HCT116 (cell line): ENCODE measurements at regions not wholly inside any gene's neighbourhood (a gene's known extent, or its start where the extent isn't known, plus 50 kb on each side); places are given as distances from the start of the nearest gene placed in this dataset.

ENCODE experiments used
- CTCF ChIP-seq, 3 experiments: fragments of 200-600 bp in 1 of 3; sonication (generic) in 1 of 3; IDR thresholded peaks in 2 of 3; conservative IDR thresholded peaks in 1 of 3; 2 replicates each; pipeline ENCODE4 v1.5.1; 2012 to 2017; ENCODE audit warnings: low read depth in 2 of 3, low read length in 2 of 3, antibody characterized with exemption in 1 of 3, borderline replicate concordance in 1 of 3, control low read depth in 1 of 3, mild to moderate bottlenecking in 1 of 3, mixed read lengths in 1 of 3, mixed run types in 1 of 3, moderate library complexity in 1 of 3; ENCODE audit not compliant: insufficient read depth in 1 of 3
- MAX ChIP-seq: IDR thresholded peaks from 2 replicates; pipeline ENCODE4 v1.6.1; 2012

- TF ChIP-seq CTCF (IDR thresholded peaks at IDR 0.05 in 2 of 3, conservative IDR thresholded peaks at IDR 0.05 in 1 of 3; ENCODE audit: borderline replicate concordance in 1 of 3, insufficient read depth in 1 of 3, low read depth in 2 of 3, low read length in 2 of 3) = no peak
- TF ChIP-seq MAX = no peak
Measured at GRCh38 chr9:85162822-85163221, 493.3 kb downstream of the NTRK2 start.
